GM23338 (cell line): ENCODE measurements at regions not wholly inside any gene's neighbourhood (a gene's known extent, or its start where the extent isn't known, plus 50 kb on each side); places are given as distances from the start of the nearest gene placed in this dataset.

Experiments used
- EZH2 ChIP-seq: fragments of 200-600 bp; sonication (generic); IDR thresholded peaks from one replicate; pipeline ENCODE4 v1.8.0; 2017; ENCODE audit warnings: antibody characterized with exemption, mild to moderate bottlenecking, low read depth; ENCODE audit not compliant: unreplicated experiment
- JUNB ChIP-seq: IDR thresholded peaks from one replicate; pipeline ENCODE4 v1.6.1; 2016; ENCODE audit warnings: antibody characterized with exemption; ENCODE audit not compliant: unreplicated experiment
- STAT1 ChIP-seq: IDR thresholded peaks from one replicate; pipeline ENCODE4 v1.6.1; 2016; ENCODE audit warnings: antibody characterized with exemption; ENCODE audit not compliant: unreplicated experiment
- ZNF331 ChIP-seq: fragments of 250-450 bp; sonication (Bioruptor Pico); IDR thresholded peaks from 2 replicates; pipeline ENCODE4 v1.5.0; 2020; ENCODE audit warnings: low read depth, mild to moderate bottlenecking, moderate library complexity
- TF ChIP-seq, protein P1 (sequence below): fragments of 250-450 bp; sonication (Bioruptor Pico); IDR thresholded peaks from 2 replicates; pipeline ENCODE4 v1.5.0; 2020; ENCODE audit warnings: mild to moderate bottlenecking, moderate library complexity
- TF ChIP-seq, protein P2 (sequence below), 2 experiments: fragments of 200-600 bp in 1 of 2; sonication (generic) in 1 of 2; conservative IDR thresholded peaks; 2 replicates each; pipeline versions ENCODE4 v1.5.1 to v1.6.1; 2016 to 2017; ENCODE audit warnings: antibody characterized with exemption in 2 of 2, low read depth in 2 of 2, mild to moderate bottlenecking in 2 of 2, moderate library complexity in 1 of 2
- TF ChIP-seq, protein P3 (sequence below): IDR thresholded peaks from one replicate; pipeline ENCODE4 v1.6.1; 2018; ENCODE audit warnings: antibody characterized with exemption; ENCODE audit not compliant: unreplicated experiment
- TF ChIP-seq, protein P4 (sequence below): IDR thresholded peaks from 2 replicates; pipeline ENCODE4 v1.6.1; 2016; ENCODE audit warnings: antibody characterized with exemption

DNA sequence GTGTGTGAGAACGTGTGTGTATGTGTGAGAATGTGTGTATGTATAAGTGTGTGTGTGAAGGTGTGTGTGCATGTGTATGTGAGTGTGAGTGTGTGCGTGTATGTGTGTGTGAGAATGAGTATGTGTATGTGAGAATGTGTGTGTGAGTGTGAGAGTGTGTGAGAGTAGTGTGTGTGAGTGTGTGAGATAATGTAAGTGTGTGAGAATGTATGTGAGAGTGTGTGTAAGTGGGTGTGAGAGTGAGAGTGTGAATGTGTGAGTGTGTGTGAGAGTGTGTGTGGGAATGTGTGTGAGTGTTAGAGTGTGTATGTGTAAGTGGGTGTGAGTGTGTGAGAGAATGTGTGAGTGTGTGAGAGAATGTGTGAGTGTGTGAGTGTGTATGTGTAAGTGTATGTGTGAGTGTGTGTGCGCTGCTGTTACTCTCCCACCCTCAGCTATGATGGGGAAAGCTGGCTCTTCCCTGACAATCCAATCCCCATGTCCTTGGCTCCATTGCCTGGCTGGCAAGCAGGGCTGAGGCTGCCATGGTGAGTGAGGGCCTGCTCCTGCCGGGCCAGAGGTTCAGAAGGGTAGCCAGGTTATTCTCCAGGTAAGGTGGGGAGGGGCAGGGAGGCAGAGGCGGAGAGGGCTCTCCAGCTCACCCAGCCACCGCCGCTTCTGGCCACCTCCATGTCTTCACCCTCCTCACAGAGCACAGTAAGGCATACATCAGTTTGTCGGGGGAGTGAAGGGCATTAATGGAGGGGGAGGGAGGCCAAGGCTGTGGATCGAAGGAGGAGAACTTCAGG is 72.6 kb upstream of the PCBD1 start (continued):
- TF ChIP-seq, protein P1, sequence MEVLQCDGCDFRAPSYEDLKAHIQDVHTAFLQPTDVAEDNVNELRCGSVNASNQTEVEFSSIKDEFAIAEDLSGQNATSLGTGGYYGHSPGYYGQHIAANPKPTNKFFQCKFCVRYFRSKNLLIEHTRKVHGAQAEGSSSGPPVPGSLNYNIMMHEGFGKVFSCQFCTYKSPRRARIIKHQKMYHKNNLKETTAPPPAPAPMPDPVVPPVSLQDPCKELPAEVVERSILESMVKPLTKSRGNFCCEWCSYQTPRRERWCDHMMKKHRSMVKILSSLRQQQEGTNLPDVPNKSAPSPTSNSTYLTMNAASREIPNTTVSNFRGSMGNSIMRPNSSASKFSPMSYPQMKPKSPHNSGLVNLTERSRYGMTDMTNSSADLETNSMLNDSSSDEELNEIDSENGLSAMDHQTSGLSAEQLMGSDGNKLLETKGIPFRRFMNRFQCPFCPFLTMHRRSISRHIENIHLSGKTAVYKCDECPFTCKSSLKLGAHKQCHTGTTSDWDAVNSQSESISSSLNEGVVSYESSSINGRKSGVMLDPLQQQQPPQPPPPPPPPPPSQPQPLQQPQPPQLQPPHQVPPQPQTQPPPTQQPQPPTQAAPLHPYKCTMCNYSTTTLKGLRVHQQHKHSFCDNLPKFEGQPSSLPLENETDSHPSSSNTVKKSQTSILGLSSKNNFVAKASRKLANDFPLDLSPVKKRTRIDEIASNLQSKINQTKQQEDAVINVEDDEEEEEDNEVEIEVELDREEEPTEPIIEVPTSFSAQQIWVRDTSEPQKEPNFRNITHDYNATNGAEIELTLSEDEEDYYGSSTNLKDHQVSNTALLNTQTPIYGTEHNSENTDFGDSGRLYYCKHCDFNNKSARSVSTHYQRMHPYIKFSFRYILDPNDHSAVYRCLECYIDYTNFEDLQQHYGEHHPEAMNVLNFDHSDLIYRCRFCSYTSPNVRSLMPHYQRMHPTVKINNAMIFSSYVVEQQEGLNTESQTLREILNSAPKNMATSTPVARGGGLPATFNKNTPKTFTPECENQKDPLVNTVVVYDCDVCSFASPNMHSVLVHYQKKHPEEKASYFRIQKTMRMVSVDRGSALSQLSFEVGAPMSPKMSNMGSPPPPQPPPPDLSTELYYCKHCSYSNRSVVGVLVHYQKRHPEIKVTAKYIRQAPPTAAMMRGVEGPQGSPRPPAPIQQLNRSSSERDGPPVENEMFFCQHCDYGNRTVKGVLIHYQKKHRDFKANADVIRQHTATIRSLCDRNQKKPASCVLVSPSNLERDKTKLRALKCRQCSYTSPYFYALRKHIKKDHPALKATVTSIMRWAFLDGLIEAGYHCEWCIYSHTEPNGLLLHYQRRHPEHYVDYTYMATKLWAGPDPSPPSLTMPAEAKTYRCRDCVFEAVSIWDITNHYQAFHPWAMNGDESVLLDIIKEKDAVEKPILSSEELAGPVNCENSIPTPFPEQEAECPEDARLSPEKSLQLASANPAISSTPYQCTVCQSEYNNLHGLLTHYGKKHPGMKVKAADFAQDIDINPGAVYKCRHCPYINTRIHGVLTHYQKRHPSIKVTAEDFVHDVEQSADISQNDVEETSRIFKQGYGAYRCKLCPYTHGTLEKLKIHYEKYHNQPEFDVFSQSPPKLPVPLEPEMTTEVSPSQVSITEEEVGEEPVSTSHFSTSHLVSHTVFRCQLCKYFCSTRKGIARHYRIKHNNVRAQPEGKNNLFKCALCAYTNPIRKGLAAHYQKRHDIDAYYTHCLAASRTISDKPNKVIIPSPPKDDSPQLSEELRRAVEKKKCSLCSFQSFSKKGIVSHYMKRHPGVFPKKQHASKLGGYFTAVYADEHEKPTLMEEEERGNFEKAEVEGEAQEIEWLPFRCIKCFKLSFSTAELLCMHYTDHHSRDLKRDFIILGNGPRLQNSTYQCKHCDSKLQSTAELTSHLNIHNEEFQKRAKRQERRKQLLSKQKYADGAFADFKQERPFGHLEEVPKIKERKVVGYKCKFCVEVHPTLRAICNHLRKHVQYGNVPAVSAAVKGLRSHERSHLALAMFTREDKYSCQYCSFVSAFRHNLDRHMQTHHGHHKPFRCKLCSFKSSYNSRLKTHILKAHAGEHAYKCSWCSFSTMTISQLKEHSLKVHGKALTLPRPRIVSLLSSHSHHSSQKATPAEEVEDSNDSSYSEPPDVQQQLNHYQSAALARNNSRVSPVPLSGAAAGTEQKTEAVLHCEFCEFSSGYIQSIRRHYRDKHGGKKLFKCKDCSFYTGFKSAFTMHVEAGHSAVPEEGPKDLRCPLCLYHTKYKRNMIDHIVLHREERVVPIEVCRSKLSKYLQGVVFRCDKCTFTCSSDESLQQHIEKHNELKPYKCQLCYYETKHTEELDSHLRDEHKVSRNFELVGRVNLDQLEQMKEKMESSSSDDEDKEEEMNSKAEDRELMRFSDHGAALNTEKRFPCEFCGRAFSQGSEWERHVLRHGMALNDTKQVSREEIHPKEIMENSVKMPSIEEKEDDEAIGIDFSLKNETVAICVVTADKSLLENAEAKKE (CRISPR knock-in tag), result no peak
- TF ChIP-seq, protein P2, sequence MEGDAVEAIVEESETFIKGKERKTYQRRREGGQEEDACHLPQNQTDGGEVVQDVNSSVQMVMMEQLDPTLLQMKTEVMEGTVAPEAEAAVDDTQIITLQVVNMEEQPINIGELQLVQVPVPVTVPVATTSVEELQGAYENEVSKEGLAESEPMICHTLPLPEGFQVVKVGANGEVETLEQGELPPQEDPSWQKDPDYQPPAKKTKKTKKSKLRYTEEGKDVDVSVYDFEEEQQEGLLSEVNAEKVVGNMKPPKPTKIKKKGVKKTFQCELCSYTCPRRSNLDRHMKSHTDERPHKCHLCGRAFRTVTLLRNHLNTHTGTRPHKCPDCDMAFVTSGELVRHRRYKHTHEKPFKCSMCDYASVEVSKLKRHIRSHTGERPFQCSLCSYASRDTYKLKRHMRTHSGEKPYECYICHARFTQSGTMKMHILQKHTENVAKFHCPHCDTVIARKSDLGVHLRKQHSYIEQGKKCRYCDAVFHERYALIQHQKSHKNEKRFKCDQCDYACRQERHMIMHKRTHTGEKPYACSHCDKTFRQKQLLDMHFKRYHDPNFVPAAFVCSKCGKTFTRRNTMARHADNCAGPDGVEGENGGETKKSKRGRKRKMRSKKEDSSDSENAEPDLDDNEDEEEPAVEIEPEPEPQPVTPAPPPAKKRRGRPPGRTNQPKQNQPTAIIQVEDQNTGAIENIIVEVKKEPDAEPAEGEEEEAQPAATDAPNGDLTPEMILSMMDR (conservative IDR thresholded peaks at IDR 0.05; ENCODE audit: low read depth in 2 of 2), result no peak
- TF ChIP-seq ZNF331 (no peak), JUNB (no peak), STAT1 (no peak), EZH2 (no peak)
- TF ChIP-seq, protein P3, sequence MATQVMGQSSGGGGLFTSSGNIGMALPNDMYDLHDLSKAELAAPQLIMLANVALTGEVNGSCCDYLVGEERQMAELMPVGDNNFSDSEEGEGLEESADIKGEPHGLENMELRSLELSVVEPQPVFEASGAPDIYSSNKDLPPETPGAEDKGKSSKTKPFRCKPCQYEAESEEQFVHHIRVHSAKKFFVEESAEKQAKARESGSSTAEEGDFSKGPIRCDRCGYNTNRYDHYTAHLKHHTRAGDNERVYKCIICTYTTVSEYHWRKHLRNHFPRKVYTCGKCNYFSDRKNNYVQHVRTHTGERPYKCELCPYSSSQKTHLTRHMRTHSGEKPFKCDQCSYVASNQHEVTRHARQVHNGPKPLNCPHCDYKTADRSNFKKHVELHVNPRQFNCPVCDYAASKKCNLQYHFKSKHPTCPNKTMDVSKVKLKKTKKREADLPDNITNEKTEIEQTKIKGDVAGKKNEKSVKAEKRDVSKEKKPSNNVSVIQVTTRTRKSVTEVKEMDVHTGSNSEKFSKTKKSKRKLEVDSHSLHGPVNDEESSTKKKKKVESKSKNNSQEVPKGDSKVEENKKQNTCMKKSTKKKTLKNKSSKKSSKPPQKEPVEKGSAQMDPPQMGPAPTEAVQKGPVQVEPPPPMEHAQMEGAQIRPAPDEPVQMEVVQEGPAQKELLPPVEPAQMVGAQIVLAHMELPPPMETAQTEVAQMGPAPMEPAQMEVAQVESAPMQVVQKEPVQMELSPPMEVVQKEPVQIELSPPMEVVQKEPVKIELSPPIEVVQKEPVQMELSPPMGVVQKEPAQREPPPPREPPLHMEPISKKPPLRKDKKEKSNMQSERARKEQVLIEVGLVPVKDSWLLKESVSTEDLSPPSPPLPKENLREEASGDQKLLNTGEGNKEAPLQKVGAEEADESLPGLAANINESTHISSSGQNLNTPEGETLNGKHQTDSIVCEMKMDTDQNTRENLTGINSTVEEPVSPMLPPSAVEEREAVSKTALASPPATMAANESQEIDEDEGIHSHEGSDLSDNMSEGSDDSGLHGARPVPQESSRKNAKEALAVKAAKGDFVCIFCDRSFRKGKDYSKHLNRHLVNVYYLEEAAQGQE, result no peak
- TF ChIP-seq, protein P4, sequence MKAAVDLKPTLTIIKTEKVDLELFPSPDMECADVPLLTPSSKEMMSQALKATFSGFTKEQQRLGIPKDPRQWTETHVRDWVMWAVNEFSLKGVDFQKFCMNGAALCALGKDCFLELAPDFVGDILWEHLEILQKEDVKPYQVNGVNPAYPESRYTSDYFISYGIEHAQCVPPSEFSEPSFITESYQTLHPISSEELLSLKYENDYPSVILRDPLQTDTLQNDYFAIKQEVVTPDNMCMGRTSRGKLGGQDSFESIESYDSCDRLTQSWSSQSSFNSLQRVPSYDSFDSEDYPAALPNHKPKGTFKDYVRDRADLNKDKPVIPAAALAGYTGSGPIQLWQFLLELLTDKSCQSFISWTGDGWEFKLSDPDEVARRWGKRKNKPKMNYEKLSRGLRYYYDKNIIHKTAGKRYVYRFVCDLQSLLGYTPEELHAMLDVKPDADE, result no peak
